GM18505 (cell line): ENCODE measurements at regions not wholly inside any gene's neighbourhood (a gene's known extent, or its start where the extent isn't known, plus 50 kb on each side); places are given as distances from the start of the nearest gene placed in this dataset.

Experiments
- ATAC-seq: cut with Tn5 transposase; IDR thresholded peaks from one replicate; pipeline ENCODE4 v1.9.1; 2021; ENCODE audit not compliant: unreplicated experiment
- POLR2A ChIP-seq: IDR thresholded peaks from 4 replicates; pipeline ENCODE4 v1.6.1; 2011; ENCODE audit warnings: borderline replicate concordance; ENCODE audit not compliant: insufficient read depth, insufficient read length; ENCODE audit errors: extremely low read depth

DNA sequence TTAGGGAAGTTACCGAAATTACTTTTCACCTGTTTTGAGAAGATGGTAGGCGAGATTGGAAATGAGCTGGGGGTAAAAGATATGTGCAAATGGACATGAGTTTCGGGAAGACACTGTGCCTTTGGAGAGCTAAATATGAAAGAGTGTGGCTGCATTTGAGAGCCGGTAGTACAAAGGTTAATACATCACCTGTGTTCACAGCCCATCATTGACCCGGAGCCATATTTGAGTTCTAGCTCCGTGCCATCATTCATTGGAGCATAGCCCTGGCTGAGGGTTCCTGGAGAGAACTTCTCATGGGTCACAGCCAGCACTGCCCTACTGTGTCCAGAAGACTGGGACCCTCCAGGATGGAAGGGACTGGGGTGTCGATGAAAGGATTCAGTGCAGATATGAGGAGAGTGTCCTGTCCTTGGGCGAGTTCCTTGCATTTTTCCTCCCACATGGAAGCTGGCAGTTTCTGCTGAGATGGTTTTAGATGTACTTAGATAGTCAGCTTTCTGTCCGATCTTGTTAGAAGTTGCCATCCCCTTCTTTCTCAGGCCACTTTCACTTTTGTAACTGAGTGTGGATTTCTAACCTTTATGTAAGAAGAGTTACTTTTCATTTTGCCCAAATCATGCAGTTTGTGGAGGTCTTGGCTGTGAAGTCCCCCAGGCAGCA lies 138.8 kb downstream of the JCAD start:
- ATAC-seq, result no peak
- no peak for TF ChIP-seq POLR2A

DNA sequence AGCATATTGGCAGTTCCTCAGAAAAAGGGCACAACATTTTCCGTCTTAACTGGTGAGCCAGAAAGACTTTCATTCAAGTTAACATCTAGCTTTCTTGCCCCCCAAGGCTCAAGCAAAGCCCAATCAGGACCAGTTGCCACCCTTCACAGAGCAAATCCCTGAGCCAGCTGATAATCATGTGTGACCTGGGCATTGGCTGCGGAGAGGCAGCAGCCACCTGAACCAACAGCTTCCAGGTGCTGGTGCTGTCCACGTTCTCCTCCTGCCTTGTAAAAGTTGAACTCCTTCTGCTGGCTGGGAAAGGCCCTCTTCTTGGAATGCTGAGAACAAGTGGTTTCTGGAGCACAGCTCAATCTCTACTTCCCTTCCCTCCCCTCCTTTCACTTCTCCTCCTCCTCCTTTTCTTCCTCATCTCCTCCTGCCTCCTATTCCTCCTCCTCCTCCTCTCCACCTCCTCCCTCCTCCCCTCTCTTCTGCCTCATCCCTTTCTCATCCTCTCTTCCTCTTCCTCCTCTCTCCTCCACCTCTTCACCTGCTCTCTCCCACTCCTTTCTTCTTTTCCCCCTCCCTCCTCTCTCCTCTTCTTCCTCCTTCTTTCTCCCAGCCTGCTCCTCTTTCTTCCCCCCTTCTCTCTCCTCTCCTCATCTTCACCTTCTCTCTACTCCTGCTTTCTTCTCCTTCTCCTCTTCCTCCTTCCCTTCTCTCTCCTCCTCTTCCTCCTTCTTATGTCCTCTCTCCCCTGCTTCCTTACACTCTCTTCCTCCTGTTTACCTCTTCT lies 140.6 kb downstream of the JCAD start:
- TF ChIP-seq POLR2A, result no peak
- no peak for ATAC-seq

DNA sequence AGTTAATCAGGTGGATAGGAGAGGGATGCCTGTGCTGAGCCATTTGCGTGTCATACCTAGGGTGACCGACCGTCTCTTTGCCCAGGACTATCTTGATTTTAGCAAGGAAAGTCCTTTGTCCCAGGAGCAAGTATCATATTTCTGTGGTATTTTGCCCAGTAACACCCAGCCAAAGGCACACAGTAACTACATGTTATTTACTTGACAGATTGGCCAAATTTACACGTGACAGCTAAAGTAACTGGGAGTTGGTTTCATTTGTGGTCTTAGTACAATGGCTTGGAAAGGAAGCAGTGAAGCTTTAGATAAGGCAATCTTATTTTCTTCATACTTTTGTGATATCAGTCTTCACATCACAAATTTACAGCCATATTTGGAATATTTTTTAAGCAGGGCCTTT lies 142.1 kb downstream of the JCAD start:
- TF ChIP-seq POLR2A, result no peak
- no peak for ATAC-seq

DNA sequence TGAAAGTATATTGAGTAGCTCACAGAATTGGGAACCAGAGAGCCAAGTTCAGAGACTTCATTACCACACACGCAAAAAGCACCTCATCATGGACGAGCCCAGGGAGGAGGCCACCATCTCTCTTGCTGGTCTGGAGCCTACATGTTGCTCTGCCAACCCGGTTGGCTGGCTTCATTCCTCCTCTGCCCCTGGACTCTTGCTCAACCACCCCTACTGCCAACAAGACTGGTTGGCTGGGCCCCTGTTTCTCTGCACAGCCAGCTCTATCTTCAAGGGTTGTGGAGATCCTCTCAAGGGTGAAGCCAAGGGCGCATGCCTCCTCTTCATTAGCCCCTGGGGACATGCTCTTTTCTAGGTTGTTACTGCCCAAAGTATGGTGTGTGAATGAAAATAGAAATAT lies 142.7 kb downstream of the JCAD start:
- TF ChIP-seq POLR2A, result no peak
- no peak for ATAC-seq

DNA sequence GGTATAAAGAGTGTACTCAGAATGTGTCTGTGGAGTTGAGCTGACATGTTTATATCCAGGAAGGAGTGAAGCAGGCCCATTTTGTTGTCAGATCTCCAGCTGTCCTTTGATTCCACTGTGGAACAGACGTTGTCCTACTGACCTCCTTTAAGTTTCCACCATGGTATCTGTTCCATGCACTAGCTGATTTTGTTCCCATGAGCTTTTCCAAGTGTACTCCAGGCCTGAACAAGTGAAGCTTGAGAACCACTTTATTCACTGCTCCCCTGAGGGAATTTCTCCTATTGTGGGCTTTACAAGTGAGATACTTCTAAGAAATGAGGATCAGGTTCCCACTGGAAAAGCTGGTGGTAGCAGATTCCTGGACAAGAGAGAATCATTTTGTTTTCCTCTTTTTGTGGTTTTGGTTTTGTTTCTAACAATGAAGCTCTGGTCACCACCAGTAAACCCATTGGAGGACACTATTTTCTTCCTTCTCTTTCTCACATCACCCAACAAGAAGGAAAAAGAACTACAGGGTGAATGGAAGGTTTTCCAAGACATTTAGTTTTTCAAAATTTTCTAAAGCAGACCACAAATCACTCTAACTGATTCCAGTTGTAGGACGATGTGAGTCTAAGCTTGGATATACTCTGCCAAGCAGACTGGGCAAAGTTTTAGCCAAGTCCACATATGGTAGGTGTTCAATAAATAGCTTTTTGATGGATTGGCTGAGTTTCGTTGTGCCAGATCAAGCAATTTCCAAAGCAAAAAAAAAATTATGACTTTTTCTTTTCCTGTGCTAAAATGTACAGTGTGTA lies 144.2 kb downstream of the JCAD start:
- no peak for ATAC-seq
- TF ChIP-seq POLR2A, result no peak

DNA sequence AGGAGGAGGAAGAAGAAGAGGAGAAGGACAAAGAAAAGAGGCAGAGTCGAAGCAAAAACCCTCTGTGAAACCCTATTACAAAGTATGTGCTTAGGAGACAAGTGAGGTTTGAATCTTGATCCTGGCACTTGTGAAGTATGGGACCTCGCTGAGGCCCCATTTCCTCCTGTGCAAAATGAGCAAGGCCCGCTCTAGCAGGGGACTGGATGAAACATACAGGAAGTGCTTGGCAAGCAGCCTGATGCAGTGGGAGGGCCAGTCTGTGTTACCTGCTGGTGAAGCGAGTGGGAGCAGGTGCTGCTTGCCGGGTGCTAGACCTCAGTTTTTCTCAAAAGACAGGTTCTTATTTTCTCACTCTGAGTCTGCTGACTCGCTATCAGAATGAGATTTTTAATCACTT lies 150.4 kb downstream of the JCAD start:
- TF ChIP-seq POLR2A, result no peak
- no peak for ATAC-seq

DNA sequence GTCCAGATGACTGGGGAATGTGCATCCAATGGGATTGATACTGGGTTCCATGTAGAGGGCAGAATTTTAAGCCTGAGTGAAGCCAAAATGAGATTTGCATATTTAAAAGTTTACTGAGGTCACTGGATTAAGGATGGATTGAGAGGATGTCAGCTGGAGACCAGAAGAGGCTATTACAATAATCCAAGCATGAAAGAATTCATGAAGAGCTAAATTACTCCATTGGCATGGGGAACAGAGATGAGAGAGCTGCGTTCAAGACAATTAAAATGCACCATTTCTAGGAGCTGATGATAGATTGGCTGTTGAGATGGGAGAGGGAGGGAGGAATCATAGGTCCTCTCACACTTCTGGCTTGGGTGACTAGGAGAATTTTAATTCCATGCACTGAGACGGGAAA lies 158.5 kb downstream of the JCAD start:
- ATAC-seq, result no peak
- TF ChIP-seq POLR2A, result no peak

DNA sequence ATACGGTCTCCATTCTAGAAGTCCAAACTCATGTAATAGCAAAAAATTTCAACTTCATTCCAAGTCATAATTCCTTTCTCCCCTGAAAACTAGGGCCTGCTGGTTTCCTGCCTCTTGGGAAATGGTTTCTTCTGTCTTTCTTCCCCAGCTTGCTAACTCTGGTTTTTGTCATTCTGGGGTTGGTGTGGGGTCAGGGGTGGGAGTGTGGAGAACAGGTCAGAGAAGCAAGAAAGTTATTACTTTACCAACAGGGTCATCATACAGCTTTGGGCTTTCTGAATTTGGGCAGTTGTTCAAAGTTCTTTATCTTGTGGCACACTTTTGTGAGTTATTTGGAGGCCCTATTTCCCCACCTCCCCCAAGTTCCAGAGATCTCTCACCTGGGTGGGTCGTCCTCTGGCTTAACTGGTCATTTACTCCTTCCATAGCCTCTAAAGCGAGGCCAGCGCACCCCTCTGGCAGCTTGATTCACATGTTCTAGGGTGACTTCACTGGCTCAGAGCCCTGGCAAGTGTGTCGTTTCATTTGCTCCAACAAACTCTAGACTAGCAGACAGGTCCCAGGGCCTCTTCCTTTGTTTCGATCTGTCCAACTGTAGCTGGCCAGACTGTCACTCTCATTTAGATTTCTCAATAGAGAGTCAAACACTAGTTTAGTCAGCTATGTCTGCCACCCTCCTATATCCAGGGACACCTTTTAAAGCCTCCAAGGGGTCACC lies 161.2 kb downstream of the JCAD start:
- no peak for TF ChIP-seq POLR2A
- ATAC-seq, result no peak

DNA sequence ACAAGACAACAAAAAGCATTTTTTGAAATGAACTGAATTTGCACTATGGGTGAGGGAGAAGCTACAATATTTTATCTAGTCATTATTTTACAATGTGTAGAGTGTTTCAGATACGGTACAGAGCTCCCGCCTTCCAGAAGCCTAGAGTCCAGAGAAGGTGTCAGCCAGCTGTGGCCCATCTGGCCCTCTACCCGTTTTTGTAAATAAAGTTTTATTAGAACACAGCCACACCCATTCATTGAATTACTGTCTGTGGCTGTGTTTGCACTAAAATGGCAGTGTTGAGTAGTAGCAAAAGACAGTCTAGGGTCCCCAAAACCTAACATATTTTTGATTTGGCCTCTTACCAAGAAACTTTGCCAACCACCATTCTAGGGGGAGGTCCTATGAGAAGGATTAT lies 162.0 kb downstream of the JCAD start:
- no peak for TF ChIP-seq POLR2A
- no peak for ATAC-seq

DNA sequence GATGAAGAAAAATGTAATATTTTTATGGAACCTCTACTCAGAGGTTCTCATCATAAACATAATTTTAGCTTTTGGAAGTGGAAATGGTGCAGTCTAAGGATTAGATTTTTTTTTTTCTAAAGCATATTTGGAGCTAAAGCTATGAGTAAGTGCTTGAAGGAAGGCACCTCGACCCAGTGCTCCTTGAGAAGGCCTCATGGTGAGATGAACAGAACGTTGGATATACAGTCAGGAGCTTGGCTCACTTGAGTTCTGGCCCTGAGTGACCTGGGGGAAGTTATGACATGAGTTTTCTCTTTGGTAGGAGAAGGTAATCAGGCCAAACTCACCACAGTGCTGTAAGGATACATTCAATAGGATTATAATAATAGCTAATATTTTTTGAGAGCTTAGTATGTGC lies 163.3 kb downstream of the JCAD start:
- no peak for ATAC-seq
- TF ChIP-seq POLR2A, result no peak

DNA sequence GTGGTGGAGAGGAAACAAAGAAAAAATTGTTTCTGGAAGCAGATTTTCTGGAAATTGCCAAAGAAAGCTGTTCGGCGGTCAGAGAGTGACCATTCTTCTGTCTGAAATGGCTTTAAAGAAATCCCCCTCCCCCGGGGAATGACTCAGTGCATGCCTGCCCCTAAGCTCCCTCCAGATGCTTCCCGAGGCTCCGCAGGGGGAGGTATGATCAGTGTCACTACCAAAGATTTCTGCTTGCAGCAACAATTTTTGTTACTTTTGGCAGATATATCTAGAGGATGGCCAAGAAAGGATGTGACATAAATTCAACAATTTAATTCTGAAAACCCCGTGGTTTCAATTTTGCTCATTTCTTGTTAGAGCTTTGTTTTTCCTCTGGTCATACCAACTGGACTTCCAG lies 163.9 kb downstream of the JCAD start:
- TF ChIP-seq POLR2A, result no peak
- no peak for ATAC-seq

DNA sequence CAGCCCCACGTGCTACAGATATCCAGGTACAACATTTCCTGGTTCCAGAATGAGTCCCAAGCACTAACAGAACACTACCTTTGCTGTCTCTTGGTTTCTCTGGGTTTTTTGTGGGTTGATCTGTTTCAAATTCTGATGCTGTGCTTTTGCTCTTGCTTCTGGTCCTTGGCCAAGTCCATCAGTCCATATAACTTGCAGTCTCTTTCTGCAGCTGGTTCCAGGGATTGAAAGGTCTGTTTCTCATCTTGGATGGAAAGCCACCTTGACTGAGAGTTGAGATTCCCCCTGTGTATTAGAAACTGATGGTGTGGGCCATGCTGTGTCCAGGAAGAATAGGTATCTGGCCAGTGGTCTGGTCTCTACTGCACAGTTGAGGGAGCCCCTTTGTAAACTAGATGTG lies 171.1 kb downstream of the JCAD start:
- no peak for ATAC-seq
- no peak for TF ChIP-seq POLR2A

DNA sequence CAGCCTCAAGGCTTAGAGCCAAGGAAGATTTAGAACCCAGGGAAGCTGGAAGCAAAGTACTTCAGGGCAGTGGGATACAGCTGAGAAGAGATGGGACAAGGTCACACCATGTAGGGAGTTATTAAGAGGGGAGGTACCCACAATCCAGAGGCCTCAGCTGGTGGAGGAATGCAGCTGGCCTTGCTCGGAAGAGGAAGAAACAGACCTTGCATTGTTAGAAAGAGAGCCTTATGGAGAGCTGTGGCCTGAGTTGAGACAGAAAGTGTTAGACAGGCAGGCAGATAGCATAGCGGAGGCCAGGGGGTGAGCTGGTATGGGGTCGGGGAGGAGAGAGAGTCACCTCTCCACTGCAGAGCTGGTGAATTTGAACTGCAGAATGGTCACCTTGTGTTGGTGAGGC lies 173.1 kb downstream of the JCAD start:
- TF ChIP-seq POLR2A, result no peak
- no peak for ATAC-seq
